ENCODE measurements at regions not wholly inside any gene's neighbourhood (a gene's known extent, or its start where the extent isn't known, plus 50 kb on each side); places are given as distances from the start of the nearest gene placed in this dataset.

DNA sequence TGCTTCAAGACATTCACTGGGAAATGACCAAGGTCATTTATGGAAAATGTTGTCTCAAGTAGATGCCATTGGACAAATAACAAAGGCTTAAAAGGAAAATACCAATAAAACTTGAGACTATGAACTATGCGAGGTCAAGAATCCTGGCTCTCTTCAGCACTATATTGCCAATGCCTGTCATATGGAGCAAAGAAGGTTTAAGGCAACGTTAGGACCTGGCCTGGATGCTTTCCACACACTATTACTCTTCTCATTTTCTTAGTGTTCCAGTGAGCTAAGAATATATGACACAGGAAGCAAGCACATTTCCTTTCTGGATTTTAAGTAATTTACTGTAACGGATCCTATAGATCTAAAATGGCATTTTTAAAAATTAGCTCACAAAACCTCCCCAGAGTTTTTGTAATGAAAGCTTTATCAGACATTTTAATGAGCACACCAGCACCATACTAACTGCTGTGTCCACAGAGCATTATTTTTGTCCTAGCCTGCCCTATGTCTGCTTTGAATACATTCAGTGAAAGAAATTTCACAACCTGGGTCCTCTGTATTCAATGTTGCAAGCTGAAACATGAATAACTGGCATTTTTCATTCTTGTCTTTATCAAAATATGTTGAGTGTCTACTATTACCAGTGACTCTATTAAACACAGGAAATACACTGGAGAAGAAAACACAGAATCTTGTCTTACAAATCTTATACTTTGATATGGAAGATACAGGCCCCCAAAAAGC is 315.6 kb downstream of the CETN3 start:
- TF ChIP-seq, protein P1, sequence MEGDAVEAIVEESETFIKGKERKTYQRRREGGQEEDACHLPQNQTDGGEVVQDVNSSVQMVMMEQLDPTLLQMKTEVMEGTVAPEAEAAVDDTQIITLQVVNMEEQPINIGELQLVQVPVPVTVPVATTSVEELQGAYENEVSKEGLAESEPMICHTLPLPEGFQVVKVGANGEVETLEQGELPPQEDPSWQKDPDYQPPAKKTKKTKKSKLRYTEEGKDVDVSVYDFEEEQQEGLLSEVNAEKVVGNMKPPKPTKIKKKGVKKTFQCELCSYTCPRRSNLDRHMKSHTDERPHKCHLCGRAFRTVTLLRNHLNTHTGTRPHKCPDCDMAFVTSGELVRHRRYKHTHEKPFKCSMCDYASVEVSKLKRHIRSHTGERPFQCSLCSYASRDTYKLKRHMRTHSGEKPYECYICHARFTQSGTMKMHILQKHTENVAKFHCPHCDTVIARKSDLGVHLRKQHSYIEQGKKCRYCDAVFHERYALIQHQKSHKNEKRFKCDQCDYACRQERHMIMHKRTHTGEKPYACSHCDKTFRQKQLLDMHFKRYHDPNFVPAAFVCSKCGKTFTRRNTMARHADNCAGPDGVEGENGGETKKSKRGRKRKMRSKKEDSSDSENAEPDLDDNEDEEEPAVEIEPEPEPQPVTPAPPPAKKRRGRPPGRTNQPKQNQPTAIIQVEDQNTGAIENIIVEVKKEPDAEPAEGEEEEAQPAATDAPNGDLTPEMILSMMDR (IDR thresholded peaks at IDR 0.05) = no peak
- TF ChIP-seq EP300 (IDR thresholded peaks at IDR 0.05) = no peak

Data from stomach (tissue), 4 donors.